ENCODE measurements at regions not wholly inside any gene's neighbourhood (a gene's known extent, or its start where the extent isn't known, plus 50 kb on each side); places are given as distances from the start of the nearest gene placed in this dataset.

DNA sequence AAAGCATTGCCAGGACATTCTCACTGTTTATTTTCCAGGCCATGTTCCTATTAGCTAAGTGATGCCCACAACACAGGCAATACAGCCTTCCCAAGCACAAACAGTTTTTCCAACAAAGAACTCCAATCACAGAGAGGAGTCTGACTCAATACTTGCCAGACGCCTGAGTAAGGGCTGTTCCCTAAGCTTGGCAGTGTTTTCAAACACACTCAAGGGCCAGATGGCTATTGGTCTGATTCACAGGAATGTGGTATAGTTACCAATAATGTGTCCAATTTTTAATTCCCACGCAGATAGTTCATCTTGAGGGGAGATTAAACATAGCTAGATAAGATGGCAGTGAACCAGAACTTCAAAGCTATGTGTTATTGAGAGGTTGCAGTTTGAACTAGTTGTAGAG is 381.0 kb downstream of the SNAPC1 start:
- Mint-ChIP-seq H3K9me3 (peaks cover 9% of the 10 kb centered on the region), H3K27me3 (peaks cover 46% of the 10 kb centered on the region), H3K36me3 (peaks cover 7% of the 10 kb centered on the region), H3K4me3 (no peak overlapping the region), H3K4me1 (no peaks in the 10 kb centered on the region), H3K27ac (no peak overlapping the region)
- ATAC-seq = no peak

DNA sequence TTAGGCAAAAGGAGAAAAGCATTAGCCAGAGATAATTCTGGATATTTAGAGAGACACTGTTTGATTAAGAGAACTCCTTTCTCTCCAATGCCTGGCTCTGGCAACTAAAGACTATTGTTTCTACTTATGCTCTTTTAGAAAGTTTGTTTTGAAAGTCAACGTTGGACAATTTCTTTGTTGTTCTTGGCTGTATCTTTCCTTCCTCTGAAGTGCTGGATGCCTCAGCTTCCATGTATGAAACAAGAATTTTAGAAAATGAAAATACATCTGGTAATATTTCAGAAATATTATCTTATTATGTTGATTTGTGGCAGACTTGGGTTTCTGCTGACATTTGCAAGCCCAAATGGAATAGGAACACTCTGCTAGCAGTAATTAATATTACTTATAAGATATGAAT is 382.6 kb downstream of the SNAPC1 start:
- Mint-ChIP-seq H3K27me3 (peaks cover 43% of the 10 kb centered on the region), H3K4me1 (no peaks in the 10 kb centered on the region), H3K4me3 (no peak overlapping the region), H3K27ac (no peak overlapping the region), H3K36me3 (peaks cover 7% of the 10 kb centered on the region), H3K9me3 (peaks cover 14% of the 10 kb centered on the region)
- no peak for ATAC-seq

DNA sequence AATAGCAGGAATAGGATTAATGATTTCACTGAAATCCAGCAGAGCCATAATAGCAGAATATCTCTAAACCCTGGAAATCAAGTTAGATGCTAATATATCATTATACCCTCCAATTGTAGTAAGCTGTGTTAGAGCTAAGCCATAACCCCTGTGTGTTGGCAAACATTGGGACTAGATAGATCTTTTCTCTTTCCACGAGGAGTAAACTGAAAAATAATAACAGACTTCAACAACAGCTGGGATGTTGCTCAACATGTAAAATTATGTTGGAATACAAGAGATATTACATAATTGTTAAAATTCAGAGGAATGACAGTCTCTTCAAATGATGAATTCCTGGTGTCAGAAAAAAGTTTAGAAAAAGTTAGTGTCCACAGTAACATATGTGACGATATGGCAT is 383.8 kb downstream of the SNAPC1 start:
- Mint-ChIP-seq H3K4me3 (no peak overlapping the region), H3K9me3 (peaks cover 14% of the 10 kb centered on the region), H3K27me3 (peaks cover 36% of the 10 kb centered on the region), H3K27ac (no peak overlapping the region), H3K4me1 (no peaks in the 10 kb centered on the region), H3K36me3 (peaks cover 7% of the 10 kb centered on the region)
- ATAC-seq = no peak

DNA sequence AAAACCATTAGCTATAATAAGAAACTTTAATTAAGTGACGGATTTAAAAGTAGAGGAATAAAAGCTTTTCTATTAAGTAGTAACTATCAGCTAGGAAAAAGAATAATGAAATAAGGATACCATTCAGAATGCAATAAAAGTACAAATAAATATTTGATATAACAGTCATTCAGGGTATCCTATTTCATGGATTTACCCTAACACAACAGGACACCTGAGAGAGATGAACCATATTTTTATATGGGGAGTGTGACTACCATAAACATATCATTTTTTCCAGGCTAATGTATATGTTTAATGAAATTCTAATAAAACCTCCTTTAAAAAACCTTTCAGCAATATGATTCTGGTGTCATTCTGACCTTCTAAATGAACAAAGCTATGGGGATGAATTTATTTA is 393.8 kb downstream of the SNAPC1 start:
- no peaks in the 10 kb centered on the region for H3K9me3 Mint-ChIP-seq
- H3K36me3 Mint-ChIP-seq = no peaks in the 10 kb centered on the region
- ATAC-seq = no peak
- no peak overlapping the region for H3K27ac Mint-ChIP-seq
- H3K4me1 Mint-ChIP-seq = no peaks in the 10 kb centered on the region
- H3K27me3 Mint-ChIP-seq = peaks cover 9% of the 10 kb centered on the region
- no peak overlapping the region for H3K4me3 Mint-ChIP-seq

DNA sequence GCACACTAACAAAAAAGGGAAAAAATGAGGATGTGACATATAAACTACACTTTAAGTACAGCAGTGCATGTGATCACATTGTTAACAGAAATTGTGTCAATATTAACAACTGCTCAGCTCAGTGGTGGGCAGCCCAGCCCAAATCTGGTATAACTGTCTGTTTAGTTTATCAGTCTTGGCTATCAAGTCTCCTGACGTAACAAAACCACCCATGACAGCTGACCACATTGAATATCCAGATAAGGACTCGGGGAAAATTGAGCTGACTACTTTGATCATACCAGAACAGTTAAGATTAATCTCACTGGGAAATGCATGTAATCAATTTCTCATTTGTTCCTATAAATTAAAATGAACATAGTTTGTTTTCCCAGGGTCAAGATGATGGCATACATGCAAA is 396.6 kb downstream of the SNAPC1 start:
- Mint-ChIP-seq H3K9me3 (no peaks in the 10 kb centered on the region), H3K4me1 (no peaks in the 10 kb centered on the region), H3K27ac (no peak overlapping the region), H3K4me3 (no peak overlapping the region), H3K27me3 (peaks cover 11% of the 10 kb centered on the region), H3K36me3 (no peaks in the 10 kb centered on the region)
- no peak for ATAC-seq

DNA sequence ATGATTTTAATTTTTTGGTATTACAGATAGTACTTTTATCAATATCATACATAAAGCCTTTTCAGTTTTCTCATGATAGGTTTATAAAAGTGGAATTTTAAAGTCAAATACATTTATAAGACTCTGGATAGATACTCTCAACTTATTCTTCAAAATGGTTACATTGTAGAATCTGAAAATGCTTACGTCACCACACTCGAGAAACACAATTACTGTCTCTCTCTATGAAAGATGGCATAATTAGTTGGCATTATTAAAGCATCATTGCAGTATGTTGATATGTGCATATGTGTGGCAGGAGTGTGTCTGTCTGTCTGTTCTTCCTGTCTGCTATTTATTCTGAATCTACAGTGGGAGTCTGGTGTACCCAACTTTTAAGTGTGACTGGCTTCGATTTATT is 397.1 kb downstream of the SNAPC1 start:
- H3K4me1 Mint-ChIP-seq = no peaks in the 10 kb centered on the region
- no peak overlapping the region for H3K27ac Mint-ChIP-seq
- H3K4me3 Mint-ChIP-seq = no peak overlapping the region

DNA sequence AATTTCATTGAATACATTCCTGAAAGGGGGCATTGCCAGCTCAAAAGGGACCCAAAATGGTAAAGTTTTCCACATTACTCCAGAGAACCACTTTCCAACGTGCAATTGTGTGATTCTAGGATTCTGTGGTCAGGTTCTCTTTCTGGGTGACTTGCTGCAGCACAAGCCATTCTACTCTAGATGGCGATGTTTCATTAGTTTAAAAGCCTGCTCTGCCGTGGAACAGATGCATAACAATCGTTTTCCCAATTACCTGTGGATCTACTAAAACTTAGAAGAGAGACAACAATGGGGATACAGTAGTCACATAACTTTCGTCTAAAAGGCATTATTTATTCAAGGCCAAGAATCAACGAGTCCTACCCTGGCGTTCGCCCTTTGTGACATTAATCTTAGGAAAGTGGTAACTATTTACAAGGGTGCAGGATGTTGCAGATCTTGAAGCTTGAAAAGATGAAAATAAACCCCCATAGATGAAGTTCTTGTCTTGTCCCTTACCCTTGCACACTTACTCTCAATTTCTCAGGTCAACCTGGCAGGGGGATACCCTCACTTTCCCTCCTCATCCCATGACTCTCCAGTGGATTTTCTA is 400.9 kb downstream of the SNAPC1 start:
- no peak overlapping the region for H3K4me3 Mint-ChIP-seq
- H3K27me3 Mint-ChIP-seq = peaks cover 20% of the 10 kb centered on the region
- no peaks in the 10 kb centered on the region for H3K36me3 Mint-ChIP-seq
- H3K27ac Mint-ChIP-seq = no peak overlapping the region
- H3K4me1 Mint-ChIP-seq = no peaks in the 10 kb centered on the region
- ATAC-seq = no peak
- no peaks in the 10 kb centered on the region for H3K9me3 Mint-ChIP-seq

More for the DNA sequence above, 397.1 kb downstream of the SNAPC1 start:
- H3K9me3 Mint-ChIP-seq = no peaks in the 10 kb centered on the region
- no peak for ATAC-seq
- H3K36me3 Mint-ChIP-seq = no peaks in the 10 kb centered on the region
- peaks cover 16% of the 10 kb centered on the region for H3K27me3 Mint-ChIP-seq

DNA sequence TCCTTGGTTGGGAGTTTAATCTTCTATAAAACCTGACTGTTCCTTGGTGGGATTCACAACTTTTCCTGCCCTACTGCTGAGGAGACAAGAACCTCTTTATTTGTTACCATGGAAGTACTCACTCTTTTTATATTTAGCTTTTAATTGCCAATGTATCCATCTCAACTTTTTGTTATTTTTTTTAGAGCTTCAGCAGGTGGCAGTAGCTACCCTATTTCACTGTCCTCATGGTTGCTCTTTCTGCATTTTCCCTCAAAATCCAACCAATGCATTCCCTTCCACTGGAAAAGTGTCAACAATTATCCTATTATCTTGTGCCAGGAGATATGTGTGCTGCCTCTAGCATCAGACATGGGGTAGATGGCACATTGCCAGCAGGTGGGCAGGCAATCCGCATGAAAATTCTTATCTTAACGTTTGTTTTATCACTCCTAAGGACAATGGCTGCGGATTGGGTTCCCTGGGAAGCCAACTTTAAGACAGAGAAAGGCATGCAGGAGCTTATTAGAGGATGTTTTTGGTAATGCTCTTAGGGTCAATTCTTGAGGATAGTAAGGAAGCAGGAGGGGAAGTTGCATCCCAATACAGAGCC is 406.4 kb downstream of the SNAPC1 start:
- no peaks in the 10 kb centered on the region for H3K36me3 Mint-ChIP-seq
- H3K9me3 Mint-ChIP-seq = no peaks in the 10 kb centered on the region
- no peaks in the 10 kb centered on the region for H3K4me1 Mint-ChIP-seq
- H3K27ac Mint-ChIP-seq = no peak overlapping the region
- no peak for ATAC-seq
- no peak overlapping the region for H3K4me3 Mint-ChIP-seq
- peaks cover 33% of the 10 kb centered on the region for H3K27me3 Mint-ChIP-seq

DNA sequence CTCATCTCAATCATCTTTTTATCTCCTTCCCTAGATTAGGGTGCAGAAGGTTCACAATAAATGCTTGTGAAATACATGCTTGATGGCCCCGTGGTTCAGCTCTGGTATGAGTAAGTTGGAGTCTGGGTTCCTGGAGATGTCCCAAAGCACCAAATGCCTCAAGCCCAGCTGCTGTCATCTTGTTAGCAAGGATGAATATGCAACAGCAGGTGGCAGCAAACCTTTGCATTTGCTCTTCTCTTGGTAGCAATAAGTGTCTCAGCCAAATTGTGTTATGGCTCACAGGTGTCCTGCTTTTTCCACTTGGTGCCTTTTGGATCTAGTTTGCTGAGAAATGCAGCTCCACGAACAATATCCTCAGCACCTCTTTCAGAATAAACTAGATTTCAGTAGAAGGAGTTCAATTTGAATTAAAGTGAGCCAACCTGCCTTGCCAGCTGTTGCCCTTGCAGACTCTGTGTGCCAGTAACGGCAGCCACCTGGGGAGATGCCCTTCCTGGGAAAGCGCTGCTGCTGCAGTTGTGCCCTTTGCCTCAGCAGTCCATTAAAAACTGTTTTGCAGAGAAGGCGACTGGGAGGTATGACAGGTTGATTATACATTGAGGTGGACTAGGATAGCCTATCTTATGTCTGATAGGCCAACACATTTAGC is 417.3 kb downstream of the SNAPC1 start:
- H3K4me3 Mint-ChIP-seq = no peak overlapping the region
- H3K36me3 Mint-ChIP-seq = no peaks in the 10 kb centered on the region

DNA sequence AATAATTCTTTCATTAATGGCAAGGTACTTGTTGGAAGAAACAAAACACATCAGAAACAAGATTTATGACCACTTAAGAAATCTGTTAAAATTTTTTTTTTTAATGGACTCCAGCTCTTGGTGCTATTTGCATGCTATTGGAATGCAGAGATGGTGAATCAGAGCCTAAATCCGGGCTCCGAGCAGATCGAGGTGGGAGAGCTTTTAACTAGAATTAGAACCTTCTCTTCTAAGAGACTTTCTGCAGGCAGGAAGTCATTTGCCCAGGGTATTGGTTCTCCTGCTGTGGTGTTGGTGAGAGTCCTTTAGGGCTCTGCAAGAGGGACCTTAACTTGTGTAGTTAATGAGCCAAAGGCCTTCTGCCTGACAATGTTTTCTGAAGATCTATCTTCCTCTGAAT is 419.4 kb downstream of the SNAPC1 start:
- Mint-ChIP-seq H3K4me3 (no peak overlapping the region), H3K4me1 (no peaks in the 10 kb centered on the region), H3K27me3 (peaks cover 39% of the 10 kb centered on the region), H3K27ac (no peak overlapping the region), H3K9me3 (no peaks in the 10 kb centered on the region), H3K36me3 (no peaks in the 10 kb centered on the region)
- ATAC-seq = no peak

More for the DNA sequence above, 417.3 kb downstream of the SNAPC1 start:
- no peaks in the 10 kb centered on the region for H3K4me1 Mint-ChIP-seq
- H3K27me3 Mint-ChIP-seq = peaks cover 29% of the 10 kb centered on the region
- no peak for ATAC-seq
- H3K9me3 Mint-ChIP-seq = no peaks in the 10 kb centered on the region
- H3K27ac Mint-ChIP-seq = no peak overlapping the region

DNA sequence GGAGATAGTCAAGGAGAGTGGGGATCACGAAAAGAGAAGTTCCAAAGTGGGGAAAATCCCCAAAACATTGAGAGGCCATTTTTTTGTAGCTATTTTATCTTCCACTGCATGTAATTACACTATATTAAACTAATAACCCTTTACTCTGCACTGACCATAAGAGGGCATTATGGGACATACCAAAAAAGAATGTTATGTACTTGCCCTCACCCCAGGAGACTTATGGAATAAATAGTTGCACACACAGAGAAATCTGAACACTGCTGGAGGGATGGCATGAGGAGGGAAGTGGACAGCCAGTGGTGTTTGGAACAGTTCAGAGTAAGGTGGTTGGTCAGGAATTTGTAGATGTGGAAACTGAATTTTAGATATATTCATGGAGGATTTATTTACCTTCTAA is 422.9 kb downstream of the SNAPC1 start:
- Mint-ChIP-seq H3K9me3 (no peaks in the 10 kb centered on the region), H3K36me3 (no peaks in the 10 kb centered on the region)
- ATAC-seq = no peak

DNA sequence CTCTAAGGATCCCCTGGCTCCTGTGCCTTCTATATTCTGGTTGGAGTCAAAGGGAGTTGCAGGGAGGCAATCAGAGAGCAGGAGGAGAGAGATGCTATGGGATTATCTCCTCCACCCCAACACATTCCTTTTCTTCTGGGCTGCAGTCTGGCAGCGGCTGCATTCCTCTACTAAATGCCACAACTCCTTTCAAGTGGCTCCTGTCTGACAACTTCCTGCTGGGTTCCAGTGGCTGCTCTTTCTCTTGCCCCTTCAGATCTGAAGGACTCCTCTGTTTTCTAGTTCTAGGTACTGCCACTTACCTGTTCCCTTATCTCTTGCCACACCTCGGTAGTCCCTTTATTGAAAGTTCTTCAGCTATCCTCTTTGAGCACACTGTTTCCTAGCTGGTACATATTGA is 425.0 kb downstream of the SNAPC1 start:
- H3K9me3 Mint-ChIP-seq = no peaks in the 10 kb centered on the region
- peaks cover 64% of the 10 kb centered on the region for H3K27me3 Mint-ChIP-seq
- no peaks in the 10 kb centered on the region for H3K4me1 Mint-ChIP-seq
- no peak for ATAC-seq
- H3K36me3 Mint-ChIP-seq = no peaks in the 10 kb centered on the region
- H3K4me3 Mint-ChIP-seq = no peak overlapping the region
- no peak overlapping the region for H3K27ac Mint-ChIP-seq

More for the DNA sequence above, 422.9 kb downstream of the SNAPC1 start:
- Mint-ChIP-seq H3K4me3 (no peak overlapping the region), H3K4me1 (no peaks in the 10 kb centered on the region), H3K27ac (no peak overlapping the region), H3K27me3 (peaks cover 54% of the 10 kb centered on the region)

DNA sequence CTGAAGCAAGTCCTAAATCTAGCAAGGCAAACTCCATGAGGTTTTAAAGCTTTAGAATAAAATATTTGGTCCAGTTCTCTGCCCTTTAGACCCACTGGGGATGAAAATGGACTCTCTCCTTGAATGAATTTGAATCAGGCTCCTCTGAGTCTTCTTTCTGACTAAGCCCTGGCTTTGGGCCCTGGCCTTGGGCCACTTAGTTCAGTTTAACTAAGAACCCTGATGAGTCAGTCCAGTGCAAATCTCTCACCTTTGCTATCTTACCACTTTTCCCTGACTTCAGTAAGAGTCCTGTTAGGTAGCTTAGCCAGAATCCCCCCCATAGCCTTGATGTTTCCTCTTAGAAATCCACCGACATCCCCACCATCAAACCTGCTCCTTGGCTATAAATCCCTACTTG is 427.5 kb downstream of the SNAPC1 start:
- no peak overlapping the region for H3K27ac Mint-ChIP-seq
- no peaks in the 10 kb centered on the region for H3K4me1 Mint-ChIP-seq
- H3K9me3 Mint-ChIP-seq = no peaks in the 10 kb centered on the region
- H3K4me3 Mint-ChIP-seq = no peak overlapping the region
- ATAC-seq = no peak
- no peaks in the 10 kb centered on the region for H3K36me3 Mint-ChIP-seq
- H3K27me3 Mint-ChIP-seq = peaks cover 57% of the 10 kb centered on the region

DNA sequence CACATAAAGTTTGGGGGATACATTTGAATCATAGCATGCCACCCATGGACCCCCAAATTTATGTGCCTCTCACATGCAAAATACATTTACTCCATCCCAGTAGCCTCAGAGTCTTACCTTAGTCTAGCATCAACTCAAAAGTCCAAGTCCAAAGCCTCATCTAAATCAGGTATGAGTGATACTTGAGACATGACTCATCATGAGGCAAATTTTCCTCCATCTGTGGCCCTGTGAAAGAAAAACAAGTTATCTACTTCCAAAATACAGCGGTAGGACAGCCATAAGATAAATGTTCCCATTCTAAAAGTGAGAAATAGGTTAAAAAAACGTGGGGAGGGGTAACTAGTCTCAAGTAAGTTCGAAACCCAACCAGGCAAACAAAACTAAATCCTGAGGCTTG is 444.2 kb downstream of the SNAPC1 start:
- Mint-ChIP-seq H3K27ac (no peak overlapping the region), H3K36me3 (peaks cover 6% of the 10 kb centered on the region), H3K27me3 (peaks cover 54% of the 10 kb centered on the region), H3K9me3 (peaks cover 8% of the 10 kb centered on the region), H3K4me1 (no peaks in the 10 kb centered on the region), H3K4me3 (no peak overlapping the region)
- no peak for ATAC-seq

DNA sequence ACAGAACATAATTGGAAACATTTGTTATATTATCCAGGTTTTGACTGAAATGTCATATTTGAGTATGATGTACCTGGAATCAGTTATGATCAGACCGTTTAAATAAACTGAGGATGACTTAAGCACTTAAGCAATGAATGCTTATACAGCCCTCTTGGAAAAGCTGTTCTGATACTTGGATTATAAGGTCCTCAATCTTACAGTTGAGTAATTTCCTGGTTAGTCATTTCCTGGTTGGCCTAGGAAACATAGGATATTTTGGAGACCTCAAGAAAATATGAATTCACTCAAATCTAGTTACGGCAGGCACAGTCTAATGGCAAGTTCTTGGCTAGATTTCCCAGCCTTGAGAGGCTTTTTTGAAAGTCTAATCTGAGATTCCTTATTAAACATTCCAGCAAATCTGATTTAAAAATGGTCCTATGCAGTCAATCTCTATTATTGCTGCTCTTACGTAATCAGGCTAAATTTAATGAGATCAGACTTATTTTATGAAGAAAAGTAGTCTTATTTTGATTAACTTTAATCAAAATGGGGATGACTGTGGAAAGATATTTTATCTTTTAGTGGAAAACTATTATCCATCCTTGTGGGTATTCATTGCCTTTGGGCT is 447.2 kb downstream of the SNAPC1 start:
- Mint-ChIP-seq H3K27me3 (peaks cover 44% of the 10 kb centered on the region), H3K4me3 (no peak overlapping the region), H3K4me1 (no peaks in the 10 kb centered on the region), H3K36me3 (peaks cover 6% of the 10 kb centered on the region), H3K27ac (no peak overlapping the region), H3K9me3 (peaks cover 5% of the 10 kb centered on the region)
- no peak for ATAC-seq

DNA sequence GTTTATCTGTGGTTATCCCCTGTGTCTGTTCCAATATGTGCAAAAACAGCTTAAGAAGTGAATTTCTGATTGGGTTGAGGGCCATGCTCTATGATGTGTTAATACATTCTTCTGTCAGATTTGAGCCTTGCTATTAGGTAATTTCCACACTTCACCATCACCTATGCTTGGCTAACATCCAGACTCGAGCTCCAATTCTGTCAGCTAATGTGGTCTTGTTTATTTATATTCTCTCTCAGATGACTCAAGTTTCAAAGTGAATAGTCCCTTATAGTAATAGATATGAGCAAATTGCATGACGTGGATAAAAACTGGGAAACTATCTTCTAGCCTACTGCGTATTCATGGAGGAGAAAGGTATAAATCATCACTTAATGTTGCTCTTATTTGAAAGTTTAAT is 451.3 kb downstream of the SNAPC1 start:
- no peak for ATAC-seq
- Mint-ChIP-seq H3K9me3 (peaks cover 2% of the 10 kb centered on the region), H3K36me3 (no peaks in the 10 kb centered on the region), H3K4me3 (no peak overlapping the region), H3K27ac (no peak overlapping the region), H3K4me1 (no peaks in the 10 kb centered on the region), H3K27me3 (peaks cover 13% of the 10 kb centered on the region)

All from stimulated activated memory B cell treated with anti-CD40 and anti-IgM and Interleukin-4, amounts not matched to agents 10 μg/mL and 1 μg/mL and 100 μg/mL, for 72 hours (primary cell).